ENCODE measurements at regions not wholly inside any gene's neighbourhood (a gene's known extent, or its start where the extent isn't known, plus 50 kb on each side); places are given as distances from the start of the nearest gene placed in this dataset.

- TF ChIP-seq SMC3 (IDR thresholded peaks at IDR 0.05): no peak
- no peak for TF ChIP-seq CHD2 (IDR thresholded peaks at IDR 0.05; ENCODE audit: low read length, partially characterized antibody)
- TF ChIP-seq CTCF (IDR thresholded peaks at IDR 0.05): no peak
- TF ChIP-seq REST (IDR thresholded peaks at IDR 0.05): no peak
- no peak for TF ChIP-seq EP300 (IDR thresholded peaks at IDR 0.05)
- no peak for TF ChIP-seq USF2 (IDR thresholded peaks at IDR 0.05)
- no peak for TF ChIP-seq CBX2 (IDR thresholded peaks at IDR 0.05; ENCODE audit: borderline replicate concordance, low read depth)
- no peak for TF ChIP-seq JUN (IDR thresholded peaks at IDR 0.05)
- no peak for TF ChIP-seq RAD21 (conservative IDR thresholded peaks at IDR 0.05 in 1 of 2, IDR thresholded peaks at IDR 0.05 in 1 of 2)
- TF ChIP-seq MAZ (IDR thresholded peaks at IDR 0.05; ENCODE audit: borderline replicate concordance, low read depth, low read length): no peak
- no peak for TF ChIP-seq E2F6 (IDR thresholded peaks at IDR 0.05; ENCODE audit: borderline replicate concordance, low read depth)
- TF ChIP-seq ZNF302 (CRISPR knock-in tag; IDR thresholded peaks at IDR 0.05): no peak
- no peak for TF ChIP-seq PHF8 (IDR thresholded peaks at IDR 0.05; ENCODE audit: borderline replicate concordance, low read depth)
- no peak for TF ChIP-seq RFX5 (IDR thresholded peaks at IDR 0.05)
Observed at GRCh38 chr11:122392508-122392907, 263.0 kb upstream of the UBASH3B start.

Measured in A549 (cell line).